Cardiac fibroblast (primary cell): ENCODE measurements at regions not wholly inside any gene's neighbourhood (a gene's known extent, or its start where the extent isn't known, plus 50 kb on each side); places are given as distances from the start of the nearest gene placed in this dataset.

Experiments used
- DNase-seq, 2 donors: peaks; one replicate each; pipeline versions ENCODE4 v3.0.0 to v3.0.0-alpha.2; 2010; ENCODE audit warnings: low read depth in 2 of 2
- H3K4me3 ChIP-seq, 2 donors: replicated peaks in 1 of 2; 1 replicate in 1 of 2; 2 replicates in 1 of 2; pipeline ENCODE4 v1.5.1; 2011; ENCODE audit warnings: low read depth in 2 of 2, low read length in 2 of 2, mild to moderate bottlenecking in 2 of 2, moderate library complexity in 1 of 2
- TF ChIP-seq, protein P1 (sequence below): IDR thresholded peaks from one replicate; pipeline ENCODE4 v1.5.1; 2011; ENCODE audit warnings: low read depth, mild to moderate bottlenecking, low read length, inconsistent platforms

DNA sequence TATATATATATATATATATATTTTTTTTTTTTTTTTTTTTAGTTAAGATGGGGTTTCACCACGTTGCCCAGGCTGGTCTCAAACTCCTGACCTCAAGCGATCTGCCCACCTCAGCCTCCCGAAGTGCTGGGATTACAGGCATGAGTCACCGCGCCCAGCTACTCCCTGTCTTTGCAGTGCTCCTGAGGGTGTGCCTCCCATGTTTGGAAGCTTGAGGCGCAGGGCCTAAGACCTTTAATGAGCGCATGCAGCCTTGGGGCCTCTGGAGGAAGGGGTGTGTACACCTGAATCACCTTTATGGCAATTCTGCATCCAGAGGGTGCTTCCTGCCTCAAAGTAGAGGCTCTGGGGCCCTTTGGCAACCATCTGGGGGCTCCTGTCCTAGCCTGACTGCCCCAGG lies 219.4 kb upstream of the CIBAR2 start:
- TF ChIP-seq, protein P1, sequence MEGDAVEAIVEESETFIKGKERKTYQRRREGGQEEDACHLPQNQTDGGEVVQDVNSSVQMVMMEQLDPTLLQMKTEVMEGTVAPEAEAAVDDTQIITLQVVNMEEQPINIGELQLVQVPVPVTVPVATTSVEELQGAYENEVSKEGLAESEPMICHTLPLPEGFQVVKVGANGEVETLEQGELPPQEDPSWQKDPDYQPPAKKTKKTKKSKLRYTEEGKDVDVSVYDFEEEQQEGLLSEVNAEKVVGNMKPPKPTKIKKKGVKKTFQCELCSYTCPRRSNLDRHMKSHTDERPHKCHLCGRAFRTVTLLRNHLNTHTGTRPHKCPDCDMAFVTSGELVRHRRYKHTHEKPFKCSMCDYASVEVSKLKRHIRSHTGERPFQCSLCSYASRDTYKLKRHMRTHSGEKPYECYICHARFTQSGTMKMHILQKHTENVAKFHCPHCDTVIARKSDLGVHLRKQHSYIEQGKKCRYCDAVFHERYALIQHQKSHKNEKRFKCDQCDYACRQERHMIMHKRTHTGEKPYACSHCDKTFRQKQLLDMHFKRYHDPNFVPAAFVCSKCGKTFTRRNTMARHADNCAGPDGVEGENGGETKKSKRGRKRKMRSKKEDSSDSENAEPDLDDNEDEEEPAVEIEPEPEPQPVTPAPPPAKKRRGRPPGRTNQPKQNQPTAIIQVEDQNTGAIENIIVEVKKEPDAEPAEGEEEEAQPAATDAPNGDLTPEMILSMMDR: no peak
- no peak overlapping the region for H3K4me3 ChIP-seq
- DNase-seq: no peak

DNA sequence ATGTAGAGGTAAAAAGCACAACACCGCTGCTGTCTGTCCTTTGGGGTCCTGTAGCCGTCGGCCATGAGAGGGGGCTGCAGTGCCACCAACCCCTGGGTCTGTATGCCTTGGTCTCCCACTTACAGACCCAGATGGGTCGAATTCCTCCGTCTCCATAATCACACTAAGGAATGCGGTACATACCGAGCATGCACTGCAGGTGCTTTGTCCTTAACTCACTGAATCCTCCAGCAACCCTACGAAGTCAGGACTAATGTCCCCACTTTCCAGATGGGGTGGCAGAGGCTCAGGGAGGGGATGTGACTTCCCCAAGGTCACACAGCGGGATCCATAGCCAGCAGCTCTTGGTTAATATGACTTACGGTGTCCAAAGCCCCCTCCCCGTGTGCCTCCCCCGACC lies 219.9 kb upstream of the CIBAR2 start:
- TF ChIP-seq, protein P1: no peak
- H3K4me3 ChIP-seq: no peak overlapping the region
- DNase-seq: no peak

DNA sequence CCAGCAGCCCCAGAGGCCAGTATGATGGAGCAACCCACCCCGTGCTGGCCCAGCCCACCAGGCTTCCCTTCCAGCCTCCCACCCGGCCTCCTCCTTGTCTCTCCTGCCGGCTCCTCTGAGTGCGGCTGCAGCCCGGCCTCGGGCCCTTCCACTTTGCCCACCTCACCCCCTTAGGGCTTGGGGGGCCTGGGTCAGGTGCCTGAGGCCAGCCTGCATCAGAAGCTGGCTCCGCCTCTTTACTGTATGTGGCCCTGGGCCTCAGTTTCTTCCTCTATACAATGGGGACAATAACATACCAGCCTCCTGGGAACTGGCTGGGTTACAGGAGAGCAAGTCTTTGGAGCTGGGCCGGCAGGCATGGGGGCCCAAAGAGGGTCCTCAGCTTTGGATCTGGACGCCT lies 221.1 kb upstream of the CIBAR2 start:
- TF ChIP-seq, protein P1: no peak
- no peak overlapping the region for H3K4me3 ChIP-seq
- DNase-seq: no peak

DNA sequence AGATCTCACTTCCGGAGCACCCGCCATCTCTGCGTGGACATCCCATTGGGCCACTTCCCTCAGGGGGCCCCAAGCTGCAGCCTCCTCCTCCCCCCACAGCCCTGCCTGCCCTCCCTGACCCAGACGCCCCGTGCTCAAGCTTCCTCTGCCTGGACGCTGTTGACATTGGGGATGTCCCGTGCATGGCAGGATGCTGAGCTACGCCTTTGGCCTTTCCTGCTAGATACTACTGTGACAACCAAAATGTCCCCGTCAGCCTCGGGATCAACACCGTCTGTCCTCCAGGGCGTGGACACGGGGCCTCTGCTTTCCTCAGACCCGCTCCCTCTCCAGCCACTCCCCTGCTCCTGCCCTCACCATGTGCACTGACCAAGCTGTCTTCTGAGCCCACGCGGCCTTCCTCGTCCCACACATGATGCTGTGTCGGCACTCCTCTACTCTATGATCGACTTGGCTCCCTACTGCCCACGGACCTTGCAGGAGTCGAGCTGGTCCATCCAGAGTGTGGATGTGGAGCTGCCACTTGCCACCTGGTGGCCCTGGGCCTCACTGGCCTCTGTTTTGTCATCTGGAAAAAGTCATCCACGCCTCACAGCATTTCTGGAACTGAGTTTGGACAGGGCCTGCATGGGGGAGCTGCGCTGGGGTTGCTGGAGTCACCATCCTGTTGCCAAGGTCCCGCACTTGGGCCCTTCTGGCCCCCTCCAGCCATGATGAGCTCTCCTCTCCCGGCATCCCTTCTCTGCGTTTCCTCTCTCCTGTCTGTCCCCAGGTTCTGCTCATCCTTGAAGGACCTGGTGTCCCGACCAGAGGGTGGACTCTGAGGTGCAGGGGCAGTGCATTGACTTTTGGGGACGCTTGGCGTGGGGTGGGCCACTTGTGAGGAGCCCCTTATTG lies 221.7 kb upstream of the CIBAR2 start:
- DNase-seq: no peak
- TF ChIP-seq, protein P1: no peak
- H3K4me3 ChIP-seq: no peak overlapping the region

DNA sequence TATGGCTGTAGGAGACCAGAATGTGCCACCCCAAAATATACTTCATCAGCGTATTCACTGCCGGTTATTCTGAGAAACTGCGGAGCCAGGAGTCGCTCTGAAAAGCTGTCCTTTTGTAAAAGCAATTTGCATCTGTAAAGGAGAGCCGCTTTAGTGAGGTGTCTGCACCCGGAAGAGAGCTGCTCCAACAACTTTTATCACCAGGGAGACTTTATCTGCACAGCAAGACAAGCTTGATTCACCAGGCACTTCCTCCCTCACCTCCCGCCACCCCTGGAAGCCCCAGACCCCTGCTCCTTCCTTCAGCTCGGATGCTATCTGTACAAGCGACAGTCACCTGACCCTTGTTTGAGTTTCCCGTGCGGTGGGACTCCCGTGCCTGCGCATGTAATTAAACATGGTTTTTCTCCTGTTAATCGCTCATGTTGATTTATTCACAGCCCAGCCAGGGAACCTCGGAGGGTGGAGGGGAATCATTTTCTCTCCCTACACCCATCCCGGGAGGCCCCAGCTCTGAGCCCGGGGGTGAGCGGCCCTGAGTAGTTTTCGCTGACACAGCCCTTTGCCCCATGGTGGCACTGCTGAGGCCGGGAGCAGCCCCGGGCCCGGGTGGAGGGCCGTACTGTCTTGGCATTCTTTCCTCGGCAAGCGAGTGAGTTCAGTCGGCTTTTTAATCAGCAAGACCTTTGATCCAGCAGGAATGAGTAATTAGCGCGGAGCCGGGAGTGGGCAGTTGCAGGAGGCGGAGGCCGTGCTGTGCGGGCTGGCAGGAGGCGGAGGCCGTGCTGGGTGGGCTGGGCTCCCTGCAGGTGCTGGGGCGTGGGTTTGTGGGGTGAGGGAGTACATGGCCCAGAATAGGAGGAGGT lies 222.7 kb upstream of the CIBAR2 start:
- DNase-seq: no peak

More for the DNA sequence above, 222.7 kb upstream of the CIBAR2 start:
- no peak overlapping the region for H3K4me3 ChIP-seq
- TF ChIP-seq, protein P1: no peak
